ENCODE measurements at regions not wholly inside any gene's neighbourhood (a gene's known extent, or its start where the extent isn't known, plus 50 kb on each side); places are given as distances from the start of the nearest gene placed in this dataset.

GRCh38 chr2:234242459-234242836, 191.9 kb downstream of the SPP2 start:
- TF ChIP-seq CTCF (conservative IDR thresholded peaks at IDR 0.05 in 1 of 2, IDR thresholded peaks at IDR 0.05 in 1 of 2; ENCODE audit: extremely low read depth in 1 of 2, insufficient read depth in 1 of 2, low read depth in 1 of 2, low read length in 2 of 2) = no peak
- no peak for TF ChIP-seq EZH2 (IDR thresholded peaks at IDR 0.05; ENCODE audit: borderline replicate concordance, low read length)
